Osteocyte (in vitro differentiated cells): ENCODE measurements at regions not wholly inside any gene's neighbourhood (a gene's known extent, or its start where the extent isn't known, plus 50 kb on each side); places are given as distances from the start of the nearest gene placed in this dataset.

Source experiments
- DNase-seq: peaks from one replicate; pipeline ENCODE4 v3.0.0; 2021; ENCODE audit warnings: mixed read lengths; ENCODE audit not compliant: unreplicated experiment; ENCODE audit errors: extremely low spot score
- H3K27ac Mint-ChIP-seq: one replicate; pipeline ENCODE4 v1.8.0; 2021; ENCODE audit warnings: mild to moderate bottlenecking, mixed read lengths; ENCODE audit not compliant: unreplicated experiment
- H3K27me3 Mint-ChIP-seq: one replicate; pipeline ENCODE4 v1.8.0; 2021; ENCODE audit warnings: mixed read lengths; ENCODE audit not compliant: unreplicated experiment
- H3K36me3 Mint-ChIP-seq: one replicate; pipeline ENCODE4 v1.8.0; 2021; ENCODE audit warnings: mixed read lengths; ENCODE audit not compliant: unreplicated experiment
- H3K4me1 Mint-ChIP-seq: one replicate; pipeline ENCODE4 v1.8.0; 2021; ENCODE audit warnings: mixed read lengths; ENCODE audit not compliant: unreplicated experiment
- H3K4me3 Mint-ChIP-seq: one replicate; pipeline ENCODE4 v1.8.0; 2021; ENCODE audit warnings: mild to moderate bottlenecking, moderate library complexity, mixed read lengths; ENCODE audit not compliant: unreplicated experiment
- H3K9me3 Mint-ChIP-seq: one replicate; pipeline ENCODE4 v1.8.0; 2021; ENCODE audit warnings: mixed read lengths; ENCODE audit not compliant: unreplicated experiment
- CTCF ChIP-seq: fragments of 200-600 bp; sonication (generic); IDR thresholded peaks from 2 replicates; pipeline ENCODE4 v1.5.0; 2021; ENCODE audit warnings: antibody characterized with exemption, mild to moderate bottlenecking, moderate library complexity

- Mint-ChIP-seq H3K27me3 (no peaks in the 10 kb centered on the region), H3K9me3 (no peaks in the 10 kb centered on the region)
Measured at GRCh38 chrX:13266641-13267345, 53.1 kb downstream of the ATXN3L start.

GRCh38 chrX:13265549-13266132, 54.2 kb downstream of the ATXN3L start:
- Mint-ChIP-seq H3K9me3 (no peaks in the 10 kb centered on the region), H3K4me3 (no peak overlapping the region), H3K36me3 (no peaks in the 10 kb centered on the region), H3K27me3 (no peaks in the 10 kb centered on the region), H3K4me1 (no peaks in the 10 kb centered on the region), H3K27ac (no peak overlapping the region)
- DNase-seq, result no peak
- no peak for TF ChIP-seq CTCF

More at GRCh38 chrX:13266641-13267345, 53.1 kb downstream of the ATXN3L start:
- Mint-ChIP-seq H3K4me1 (no peaks in the 10 kb centered on the region), H3K4me3 (no peak overlapping the region), H3K27ac (no peak overlapping the region), H3K36me3 (no peaks in the 10 kb centered on the region)
- TF ChIP-seq CTCF, result no peak
- no peak for DNase-seq

GRCh38 chrX:13265111-13265510, 54.7 kb downstream of the ATXN3L start:
- Mint-ChIP-seq H3K36me3 (no peaks in the 10 kb centered on the region), H3K4me1 (no peaks in the 10 kb centered on the region), H3K9me3 (no peaks in the 10 kb centered on the region), H3K4me3 (no peak overlapping the region), H3K27me3 (no peaks in the 10 kb centered on the region), H3K27ac (no peak overlapping the region)
- no peak for TF ChIP-seq CTCF
- no peak for DNase-seq

- no peak for TF ChIP-seq CTCF
- no peak overlapping the region for H3K4me3 Mint-ChIP-seq
- no peaks in the 10 kb centered on the region for H3K4me1 Mint-ChIP-seq
- no peaks in the 10 kb centered on the region for H3K9me3 Mint-ChIP-seq
- no peaks in the 10 kb centered on the region for H3K27me3 Mint-ChIP-seq
- H3K36me3 Mint-ChIP-seq, result no peaks in the 10 kb centered on the region
- no peak overlapping the region for H3K27ac Mint-ChIP-seq
- no peak for DNase-seq
Measured at GRCh38 chrX:13263560-13264251, 56.1 kb downstream of the ATXN3L start.

GRCh38 chrX:13261348-13261747, 58.5 kb downstream of the ATXN3L start:
- Mint-ChIP-seq H3K4me3 (no peak overlapping the region), H3K9me3 (no peaks in the 10 kb centered on the region), H3K36me3 (no peaks in the 10 kb centered on the region), H3K4me1 (peaks cover 2% of the 10 kb centered on the region), H3K27ac (no peak overlapping the region), H3K27me3 (no peaks in the 10 kb centered on the region)
- no peak for DNase-seq
- TF ChIP-seq CTCF, result no peak
